ENCODE measurements at regions not wholly inside any gene's neighbourhood (a gene's known extent, or its start where the extent isn't known, plus 50 kb on each side); places are given as distances from the start of the nearest gene placed in this dataset.
"Not testable (repeated sequence)": the region's sequence is repeated elsewhere in the genome, so short reads cannot be mapped to it uniquely, and the experiment has no call there.

- DNase-seq = no peak
Measured at GRCh38 chr9:29208670-29209069, 1635.4 kb upstream of the C9orf72 start.

GRCh38 chr9:29209748-29210291 lies 1636.5 kb upstream of the C9orf72 start:
- no peak for DNase-seq

GRCh38 chr9:29211003-29211579 lies 1637.8 kb upstream of the C9orf72 start:
- no peak for DNase-seq

DNA sequence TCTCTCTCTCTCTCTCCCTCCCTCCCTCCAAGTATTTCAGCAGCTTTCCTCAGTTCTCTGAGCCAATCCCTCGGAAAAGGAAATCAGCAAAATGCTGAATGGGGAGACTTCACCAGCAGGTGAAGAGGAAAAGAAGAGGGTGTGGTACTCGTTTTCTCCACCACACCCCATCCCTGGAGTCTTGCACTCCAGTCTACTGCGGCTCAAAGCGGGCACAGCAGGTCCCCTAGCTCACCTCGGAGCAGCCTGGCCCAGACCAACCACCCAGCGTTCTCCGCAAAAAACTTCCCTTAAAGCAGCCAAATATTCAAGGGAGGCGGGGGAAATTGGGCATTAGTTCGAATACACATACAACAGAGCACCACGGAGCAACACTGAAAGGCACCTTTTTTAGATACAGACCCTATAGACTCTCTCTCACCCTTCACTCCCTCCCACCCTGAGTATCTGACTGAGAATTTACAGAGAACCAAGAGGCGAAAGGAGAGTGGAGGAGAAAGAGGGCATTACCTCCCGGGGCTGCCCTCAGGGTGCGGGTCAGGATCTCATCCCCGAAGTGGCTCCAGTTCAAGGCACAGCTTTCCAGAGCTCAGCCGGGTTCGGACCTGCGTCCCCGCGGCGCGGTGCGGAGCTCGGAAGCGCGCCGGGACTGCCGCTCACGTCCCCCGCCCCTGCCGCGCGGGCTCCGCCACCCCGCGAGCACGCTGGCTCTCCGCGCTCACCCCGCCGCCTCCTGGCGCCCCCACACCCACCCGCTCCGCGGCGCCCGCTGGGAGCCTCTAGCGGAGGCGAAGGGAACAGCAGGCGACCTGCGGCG lies 1638.5 kb upstream of the C9orf72 start:
- DNase-seq = peak; percentile 58 to 69

DNA sequence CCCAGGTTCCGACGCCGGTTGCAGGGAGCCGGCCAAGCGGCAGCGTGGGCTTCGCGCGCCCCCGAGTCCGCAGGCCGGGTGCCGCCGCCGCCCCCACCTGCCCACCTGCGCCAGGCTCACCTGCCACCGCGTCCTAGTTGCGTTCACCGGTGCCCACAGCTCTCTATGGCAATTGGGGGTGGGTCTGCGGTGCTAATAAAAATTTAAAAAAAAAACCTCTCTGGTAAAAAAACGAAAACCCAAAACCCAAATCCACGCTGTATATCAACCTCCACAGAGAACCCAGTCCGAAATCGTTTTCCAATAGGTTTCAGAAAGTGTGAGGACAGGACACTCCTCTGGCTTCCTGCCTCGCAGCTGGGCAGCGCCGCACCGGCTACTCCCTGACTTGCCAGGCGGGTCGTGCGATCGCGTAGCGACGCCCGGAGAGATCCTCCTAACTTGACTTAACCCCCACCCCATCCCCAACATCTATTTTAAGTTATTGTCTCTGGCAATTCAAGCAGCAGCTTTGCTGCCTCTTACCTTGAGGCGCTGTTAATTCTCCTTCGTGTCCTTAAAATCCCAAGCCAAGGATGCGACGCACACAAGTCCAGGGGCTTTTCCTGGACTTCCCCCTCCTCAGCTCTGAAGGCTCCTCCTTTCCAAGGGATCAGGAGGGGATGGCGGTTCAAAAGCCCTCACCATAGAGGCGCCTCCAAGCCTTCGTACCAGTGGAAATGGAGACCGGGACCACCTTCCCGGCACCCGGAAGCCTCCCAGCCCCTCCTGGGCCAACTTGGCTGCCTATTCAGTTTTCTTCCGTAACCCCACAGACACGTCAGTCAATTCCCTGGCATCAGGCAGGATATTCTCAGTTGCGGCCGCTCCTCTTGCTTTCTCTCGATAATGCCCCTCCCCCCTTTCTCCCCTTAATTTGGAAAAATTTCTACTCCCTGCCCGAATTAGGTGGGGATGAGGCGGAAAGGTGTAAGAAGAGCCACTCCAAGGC lies 1639.4 kb upstream of the C9orf72 start:
- DNase-seq = peak in 1 of 2 experiments; percentile 16

- DNase-seq = peak in 1 of 2 experiments; percentile 17
Measured at GRCh38 chr9:29213417-29214153, 1640.3 kb upstream of the C9orf72 start, which contains the start of gene LINGO2. TSS of gene LINGO2 (minus strand) at chr9:29213601.

- no peak for DNase-seq
Measured at GRCh38 chr9:29214154-29214689, 1640.9 kb upstream of the C9orf72 start.

- DNase-seq = no peak
Measured at GRCh38 chr9:29214690-29215253, 1641.5 kb upstream of the C9orf72 start.

- DNase-seq = no peak
Measured at GRCh38 chr9:29217966-29218365, 1644.7 kb upstream of the C9orf72 start.

DNA sequence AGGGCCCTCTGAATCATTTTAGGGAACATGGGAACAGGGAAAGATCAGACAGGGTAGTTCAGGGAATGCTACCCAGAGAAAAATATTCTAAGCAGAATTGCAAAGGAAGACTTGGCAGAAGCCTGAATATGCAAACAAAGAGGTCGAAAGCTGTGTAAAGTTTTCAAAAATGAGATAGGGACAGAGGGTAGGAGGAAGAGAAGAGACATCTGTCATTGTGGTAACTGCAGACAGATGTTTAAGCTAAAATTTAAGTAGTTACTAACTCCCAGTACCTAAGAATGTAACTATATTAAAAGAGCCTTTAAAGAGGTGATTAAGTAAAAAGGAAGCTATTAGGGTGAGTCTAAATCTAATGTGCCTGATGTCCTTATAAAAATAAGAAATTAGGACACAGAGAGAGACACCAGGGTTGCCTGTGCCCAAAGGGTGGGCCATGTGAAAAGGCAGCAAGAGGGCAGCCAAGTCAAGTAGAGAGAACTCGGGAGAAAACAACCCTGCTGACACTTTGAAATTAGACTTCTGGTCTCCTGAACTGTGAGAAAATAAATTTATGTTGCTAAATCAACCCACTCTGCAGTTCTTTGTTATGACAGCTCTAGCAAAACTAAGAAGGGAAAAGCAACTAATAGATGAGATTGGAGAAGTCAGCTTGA lies 1647.4 kb upstream of the C9orf72 start:
- DNase-seq = no peak

- no peak for DNase-seq
Measured at GRCh38 chr9:29228558-29228957, 1655.3 kb upstream of the C9orf72 start.

DNA sequence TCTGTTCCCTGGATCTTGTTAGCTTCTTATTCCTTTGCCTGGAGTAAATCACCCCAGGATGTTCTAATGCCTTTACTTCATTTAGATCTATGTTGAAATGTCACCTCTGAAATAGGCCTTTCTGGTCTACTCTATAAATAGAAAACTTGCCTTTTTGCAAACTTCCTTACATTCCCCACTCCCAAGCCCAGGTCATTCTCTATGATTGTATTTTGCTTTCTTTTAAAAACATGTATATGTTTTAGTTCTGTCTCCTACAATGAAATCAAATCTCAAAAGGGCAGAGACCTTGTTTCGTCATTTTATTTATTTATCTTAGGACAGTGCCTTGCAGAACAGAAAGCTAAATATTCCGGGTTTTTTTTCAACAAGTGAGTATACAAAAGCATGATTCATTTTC lies 1657.7 kb upstream of the C9orf72 start:
- DNase-seq = no peak

DNA sequence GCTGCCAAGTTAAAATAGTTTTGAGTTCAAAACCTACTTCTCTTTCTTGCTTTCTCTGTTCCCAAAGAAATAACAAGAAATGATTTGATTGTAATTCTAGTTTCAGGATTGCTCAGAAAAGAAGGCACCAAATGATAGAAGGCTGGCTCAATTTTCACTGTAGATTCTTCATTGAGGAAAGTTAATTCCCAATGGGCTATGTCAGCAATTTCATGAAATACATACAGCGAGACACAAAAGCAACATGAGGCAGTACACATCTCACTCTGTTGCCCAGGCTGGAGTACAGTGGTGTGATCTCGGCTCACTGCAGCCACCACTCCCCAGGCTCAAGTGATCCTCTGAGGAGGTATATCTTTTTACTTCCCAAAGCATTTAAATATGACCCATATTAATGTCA lies 1659.9 kb upstream of the C9orf72 start:
- no peak for DNase-seq

GRCh38 chr9:29241320-29241719 lies 1668.0 kb upstream of the C9orf72 start:
- DNase-seq = no peak

GRCh38 chr9:29245351-29245750 lies 1672.1 kb upstream of the C9orf72 start:
- no peak for DNase-seq

- DNase-seq = not testable (repeated sequence)
Measured at GRCh38 chr9:29270400-29270799, 1697.1 kb upstream of the C9orf72 start.

DNA sequence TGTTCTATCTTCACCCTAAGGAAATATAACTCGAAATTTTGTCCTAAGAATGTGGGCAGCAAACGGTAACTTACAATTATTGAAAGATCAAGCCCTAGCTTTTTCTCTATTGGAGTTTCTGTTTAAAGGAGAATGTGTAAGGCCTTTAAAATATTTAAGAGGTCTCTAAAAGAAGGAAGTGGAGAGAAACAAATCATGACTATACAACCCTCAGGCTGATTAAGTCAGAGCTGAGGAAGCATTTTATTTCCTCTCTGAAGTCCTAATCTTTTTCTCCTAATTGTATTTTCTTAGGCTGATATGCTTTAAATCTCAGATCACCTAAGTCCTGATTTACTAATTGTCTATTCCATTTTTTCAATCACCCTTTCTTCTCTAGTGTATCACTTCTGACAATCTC lies 1708.8 kb upstream of the C9orf72 start:
- no peak for DNase-seq

DNA sequence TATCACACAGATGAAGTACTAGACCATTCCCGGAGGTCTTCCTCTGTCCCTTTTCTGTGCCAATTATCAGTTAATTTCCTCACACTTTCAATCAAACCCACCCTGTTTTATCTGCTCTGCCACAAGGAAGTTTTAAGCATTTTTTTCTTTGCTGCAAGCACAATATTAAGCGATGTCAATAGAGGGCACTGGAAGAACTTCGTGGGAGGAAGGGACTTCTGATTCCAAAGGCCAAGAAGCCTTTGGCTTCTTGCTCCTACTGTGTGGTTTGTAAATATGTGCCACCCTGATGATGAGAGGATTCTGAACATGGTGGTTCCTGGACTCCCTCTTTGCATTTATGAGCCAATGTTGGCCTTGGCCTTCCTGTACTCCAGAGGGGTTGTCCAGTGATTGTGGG lies 1712.5 kb upstream of the C9orf72 start:
- DNase-seq = no peak

DNA sequence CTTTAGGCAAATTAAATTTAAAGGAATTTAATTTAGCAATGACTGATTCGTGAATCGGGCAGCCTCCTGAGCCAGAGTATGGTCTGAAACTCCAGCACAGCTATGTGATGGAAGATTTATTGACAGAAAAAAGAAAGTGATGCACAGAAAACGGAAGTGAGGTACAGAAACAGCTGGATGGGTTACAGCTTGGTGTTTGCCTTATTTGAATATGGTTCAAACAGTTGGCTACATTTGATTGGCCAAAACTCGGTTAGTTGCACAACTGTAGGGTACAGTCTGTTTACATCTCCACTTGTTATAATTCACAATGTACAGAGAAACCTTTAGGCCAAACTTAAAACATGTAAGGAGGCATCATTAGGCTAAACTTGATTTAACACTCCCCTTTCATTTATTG lies 1716.1 kb upstream of the C9orf72 start:
- no peak for DNase-seq

DNA sequence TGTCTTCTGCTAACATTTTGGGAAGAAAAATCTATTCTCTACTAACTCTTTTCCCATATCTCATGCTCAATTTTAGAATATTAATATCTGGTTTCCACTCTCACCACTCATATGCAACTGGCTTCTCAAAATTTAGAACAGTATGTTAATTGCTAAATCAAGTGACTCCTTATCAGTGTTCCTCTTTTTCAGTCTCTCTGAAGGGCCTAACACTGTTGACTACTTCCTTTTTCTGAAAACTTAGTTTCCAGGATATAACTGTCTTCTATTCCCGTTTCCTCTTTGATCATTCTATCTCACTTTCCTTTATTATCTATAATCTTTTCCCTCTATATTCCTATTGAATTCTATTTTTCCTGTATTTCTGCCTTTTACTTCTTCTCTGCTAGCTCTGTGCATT lies 1717.2 kb upstream of the C9orf72 start:
- DNase-seq = no peak

GRCh38 chr9:29297592-29297991 lies 1724.3 kb upstream of the C9orf72 start:
- no peak for DNase-seq
